ENCODE measurements at regions not wholly inside any gene's neighbourhood (a gene's known extent, or its start where the extent isn't known, plus 50 kb on each side); places are given as distances from the start of the nearest gene placed in this dataset.
"Not testable (repeated sequence)": the region's sequence is repeated elsewhere in the genome, so short reads cannot be mapped to it uniquely, and the experiment has no call there.

DNA sequence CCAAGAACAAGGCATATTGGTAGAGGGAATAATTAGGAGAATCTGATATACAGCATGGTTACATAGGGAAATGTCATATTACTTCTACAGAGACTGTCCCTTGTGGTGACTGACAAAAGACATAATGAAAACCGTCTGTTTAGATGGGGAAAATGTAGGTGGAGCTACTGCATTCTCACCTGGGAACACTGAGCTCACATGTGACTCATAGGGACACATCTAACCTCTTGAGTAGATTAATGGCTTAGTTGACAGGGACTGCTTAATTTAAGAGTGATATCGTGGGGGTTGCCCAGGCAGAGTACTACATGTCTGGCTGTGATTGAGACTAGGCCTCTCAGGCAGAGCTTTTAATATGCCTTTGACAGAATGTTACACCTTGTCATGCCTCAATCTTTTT is 235.3 kb upstream of the ZFP64 start:
- Histone ChIP-seq H3K4me1 (ENCODE audit: control insufficient read depth, insufficient read depth, low read length) (no peaks in the 10 kb centered on the region), H3K4me3 (ENCODE audit: low read length in 2 of 2) (no peak overlapping the region), H3K27me3 (ENCODE audit: control insufficient read depth in 1 of 2, insufficient read depth in 2 of 2, low read length in 2 of 2) (no peaks in the 10 kb centered on the region), H3K9ac (ENCODE audit: low read length in 2 of 2) (no peak overlapping the region), H3K9me3 (ENCODE audit: control insufficient read depth in 2 of 2, low read length in 2 of 2) (peaks cover 0 to 12% of the 10 kb centered on the region in 2 donors), H3K27ac (ENCODE audit: low read length) (no peak overlapping the region), H3K36me3 (ENCODE audit: control insufficient read depth in 2 of 2, insufficient read depth in 2 of 2, low read length in 2 of 2) (no peaks in the 10 kb centered on the region)

DNA sequence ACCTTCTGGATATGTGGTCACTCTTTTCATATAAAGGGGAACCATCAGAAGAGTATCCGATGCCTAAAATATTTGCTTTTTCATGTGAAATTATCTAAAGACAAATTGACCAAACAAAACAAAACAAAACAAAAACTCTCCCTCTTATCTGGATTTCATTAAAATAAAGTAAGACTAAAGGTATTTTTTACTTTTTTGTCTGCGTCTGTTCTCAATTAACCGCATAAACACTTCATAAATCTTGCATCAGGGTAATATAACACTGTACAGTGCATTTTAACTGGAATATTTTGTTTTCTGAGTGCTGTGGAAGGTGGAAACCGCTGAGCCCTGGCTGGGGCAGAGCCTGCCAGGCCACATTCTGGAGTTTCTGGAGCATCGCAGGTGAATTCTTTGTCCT is 234.1 kb upstream of the ZFP64 start:
- Histone ChIP-seq H3K4me3 (ENCODE audit: low read length in 2 of 2) (no peak overlapping the region), H3K36me3 (ENCODE audit: control insufficient read depth in 2 of 2, insufficient read depth in 2 of 2, low read length in 2 of 2) (no peaks in the 10 kb centered on the region), H3K27me3 (ENCODE audit: control insufficient read depth in 1 of 2, insufficient read depth in 2 of 2, low read length in 2 of 2) (no peaks in the 10 kb centered on the region), H3K27ac (ENCODE audit: low read length) (no peak overlapping the region), H3K9ac (ENCODE audit: low read length in 2 of 2) (no peak overlapping the region), H3K4me1 (ENCODE audit: control insufficient read depth, insufficient read depth, low read length) (no peaks in the 10 kb centered on the region), H3K9me3 (ENCODE audit: control insufficient read depth in 2 of 2, low read length in 2 of 2) (peaks cover 0 to 12% of the 10 kb centered on the region in 2 donors)

DNA sequence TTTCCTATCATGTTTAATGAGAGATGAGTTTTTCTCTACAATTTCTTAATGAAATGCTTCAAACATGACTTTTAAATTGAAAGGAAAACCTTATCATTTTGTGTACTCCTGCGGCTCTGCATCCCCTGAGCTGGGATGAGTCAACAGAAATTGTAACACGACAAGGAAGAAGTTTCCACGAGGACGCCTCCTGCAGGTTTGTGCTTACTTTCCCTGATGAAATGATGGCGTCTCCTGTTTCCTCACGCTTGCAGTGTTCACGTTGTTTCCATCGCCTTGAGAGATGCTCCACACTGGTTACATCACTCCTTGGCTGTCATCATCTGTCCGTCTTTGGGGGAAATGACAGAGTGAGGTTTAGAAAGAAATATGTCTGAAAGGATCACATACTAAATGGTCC is 233.7 kb upstream of the ZFP64 start:
- H3K9ac ChIP-seq (ENCODE audit: low read length in 2 of 2), result no peak overlapping the region
- no peaks in the 10 kb centered on the region for H3K4me1 ChIP-seq (ENCODE audit: control insufficient read depth, insufficient read depth, low read length)
- peaks cover 0 to 11% of the 10 kb centered on the region in 2 donors for H3K9me3 ChIP-seq (ENCODE audit: control insufficient read depth in 2 of 2, low read length in 2 of 2)
- no peak overlapping the region for H3K27ac ChIP-seq (ENCODE audit: low read length)
- no peaks in the 10 kb centered on the region for H3K36me3 ChIP-seq (ENCODE audit: control insufficient read depth in 2 of 2, insufficient read depth in 2 of 2, low read length in 2 of 2)
- no peak overlapping the region for H3K4me3 ChIP-seq (ENCODE audit: low read length in 2 of 2)
- H3K27me3 ChIP-seq (ENCODE audit: control insufficient read depth in 1 of 2, insufficient read depth in 2 of 2, low read length in 2 of 2), result no peaks in the 10 kb centered on the region

DNA sequence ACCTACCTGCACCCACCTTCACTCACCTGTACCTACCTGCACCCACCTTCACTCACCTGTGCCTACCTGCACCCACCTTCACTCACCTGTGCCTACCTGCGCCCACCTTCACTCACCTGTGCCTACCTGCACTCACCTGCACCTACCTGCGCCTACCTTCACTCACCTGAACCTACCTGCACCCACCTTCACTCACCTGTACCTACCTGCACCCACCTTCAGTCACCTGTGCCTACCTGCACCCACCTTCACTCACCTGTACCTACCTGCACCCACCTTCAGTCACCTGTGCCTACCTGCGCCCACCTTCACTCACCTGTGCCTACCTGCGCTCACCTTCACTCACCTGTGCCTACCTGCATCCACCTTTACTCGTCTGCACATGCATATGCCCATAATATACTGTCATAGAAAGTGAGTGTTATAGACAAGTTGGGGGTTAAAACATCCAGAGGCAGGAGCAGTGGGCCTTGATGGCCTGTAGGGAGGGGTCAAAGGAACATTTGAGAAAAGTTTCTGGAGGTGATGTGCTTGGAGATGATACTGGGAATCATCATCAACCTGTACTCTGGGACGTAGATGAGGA is 232.9 kb upstream of the ZFP64 start:
- H3K27me3 ChIP-seq (ENCODE audit: control insufficient read depth in 1 of 2, insufficient read depth in 2 of 2, low read length in 2 of 2); H3K4me1 ChIP-seq (ENCODE audit: control insufficient read depth, insufficient read depth, low read length); H3K36me3 ChIP-seq (ENCODE audit: control insufficient read depth in 2 of 2, insufficient read depth in 2 of 2, low read length in 2 of 2); H3K9ac ChIP-seq (ENCODE audit: low read length in 2 of 2); H3K4me3 ChIP-seq (ENCODE audit: low read length in 2 of 2); H3K27ac ChIP-seq (ENCODE audit: low read length): not testable (repeated sequence)
- H3K9me3 ChIP-seq (ENCODE audit: control insufficient read depth in 2 of 2, low read length in 2 of 2), result peaks cover 0 to 17% of the 10 kb centered on the region in 2 donors

DNA sequence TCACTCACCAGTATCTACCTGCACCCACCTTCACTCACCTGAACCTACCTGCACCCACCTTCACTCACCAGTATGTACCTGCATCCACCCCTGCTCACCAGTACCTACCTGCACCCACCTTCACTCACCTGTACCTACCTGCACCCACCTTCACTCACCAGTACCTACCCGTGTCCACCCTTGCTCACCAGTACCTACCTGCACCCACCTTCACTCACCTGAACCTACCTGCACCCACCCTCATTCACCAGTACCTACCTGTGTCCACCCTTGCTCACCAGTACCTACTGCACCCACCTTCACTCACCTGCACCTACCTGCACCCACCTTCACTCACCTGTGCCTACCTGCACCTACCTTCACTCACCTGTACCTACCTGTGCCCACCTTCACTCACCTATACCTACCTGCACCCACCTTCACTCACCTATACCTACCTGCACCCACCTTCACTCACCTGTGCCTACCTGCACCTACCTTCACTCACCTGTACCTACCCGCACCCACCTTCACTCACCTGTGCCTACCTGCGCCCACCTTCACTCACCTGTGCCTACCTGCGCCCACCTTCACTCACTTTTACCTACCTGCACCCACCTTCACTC is 232.1 kb upstream of the ZFP64 start:
- H3K4me1 ChIP-seq (ENCODE audit: control insufficient read depth, insufficient read depth, low read length); H3K27me3 ChIP-seq (ENCODE audit: control insufficient read depth in 1 of 2, insufficient read depth in 2 of 2, low read length in 2 of 2); H3K27ac ChIP-seq (ENCODE audit: low read length); H3K4me3 ChIP-seq (ENCODE audit: low read length in 2 of 2); H3K36me3 ChIP-seq (ENCODE audit: control insufficient read depth in 2 of 2, insufficient read depth in 2 of 2, low read length in 2 of 2); H3K9ac ChIP-seq (ENCODE audit: low read length in 2 of 2): not testable (repeated sequence)
- H3K9me3 ChIP-seq (ENCODE audit: control insufficient read depth in 2 of 2, low read length in 2 of 2), result peaks cover 2 to 17% of the 10 kb centered on the region in 2 donors

DNA sequence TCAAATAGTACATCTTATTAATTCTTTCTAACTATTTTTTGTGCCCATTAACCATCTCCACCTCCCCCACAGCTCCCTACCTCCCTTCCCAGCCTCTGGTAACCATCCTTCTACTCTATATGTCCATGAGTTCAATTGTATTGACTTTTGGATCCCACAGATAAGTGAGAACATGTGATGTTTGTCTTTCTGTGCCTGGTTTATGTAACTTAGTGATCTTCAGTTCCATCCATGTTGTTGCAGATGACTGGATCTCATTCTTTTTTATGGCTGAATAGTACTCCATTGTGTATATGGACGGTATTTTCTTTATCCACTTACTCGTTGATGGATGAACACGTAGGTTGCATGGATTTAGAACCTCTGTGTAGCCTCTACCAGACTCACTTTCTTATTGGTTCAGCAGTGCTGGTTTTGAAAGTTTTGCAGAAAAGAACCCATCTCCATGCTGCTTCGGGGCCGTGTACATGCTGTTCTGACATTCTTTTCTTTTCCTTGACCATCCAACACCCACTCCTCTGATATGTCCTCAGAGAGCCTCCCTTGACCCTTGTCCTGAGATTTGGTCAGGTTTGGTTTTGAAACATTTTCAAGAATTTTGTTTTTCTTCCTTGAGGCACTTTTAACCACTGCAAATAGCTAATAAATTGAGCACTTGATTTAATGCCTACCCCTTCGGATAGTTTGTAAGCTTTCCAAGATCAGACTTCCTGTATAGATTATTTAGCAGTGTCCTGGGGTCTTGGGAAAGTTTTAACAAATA is 231.2 kb upstream of the ZFP64 start:
- Histone ChIP-seq H3K9ac (ENCODE audit: low read length in 2 of 2) (no peak overlapping the region), H3K36me3 (ENCODE audit: control insufficient read depth in 2 of 2, insufficient read depth in 2 of 2, low read length in 2 of 2) (no peaks in the 10 kb centered on the region), H3K9me3 (ENCODE audit: control insufficient read depth in 2 of 2, low read length in 2 of 2) (peaks cover 2 to 17% of the 10 kb centered on the region in 2 donors), H3K27me3 (ENCODE audit: control insufficient read depth in 1 of 2, insufficient read depth in 2 of 2, low read length in 2 of 2) (no peaks in the 10 kb centered on the region), H3K4me1 (ENCODE audit: control insufficient read depth, insufficient read depth, low read length) (no peaks in the 10 kb centered on the region), H3K27ac (ENCODE audit: low read length) (no peak overlapping the region), H3K4me3 (ENCODE audit: low read length in 2 of 2) (no peak overlapping the region)

DNA sequence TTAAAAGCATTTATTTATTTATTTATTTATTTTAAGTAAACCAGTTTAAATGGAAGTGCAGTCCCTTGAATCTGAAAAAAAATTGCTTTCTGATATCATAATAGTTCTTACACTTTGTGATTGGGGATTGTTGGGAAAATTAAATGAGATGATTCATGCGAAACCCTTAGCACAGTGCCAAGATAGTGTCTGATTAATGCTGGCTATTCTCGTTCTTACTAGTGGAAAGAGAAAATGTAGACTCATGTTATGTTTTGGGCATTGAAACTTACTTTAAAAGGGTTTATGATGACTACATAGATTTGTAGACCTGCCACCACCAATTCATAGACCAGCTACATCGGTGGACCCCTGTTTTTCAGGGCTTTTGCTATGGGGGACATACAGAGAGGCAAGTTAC is 229.2 kb upstream of the ZFP64 start:
- H3K4me3 ChIP-seq (ENCODE audit: low read length in 2 of 2), result no peak overlapping the region
- no peak overlapping the region for H3K9ac ChIP-seq (ENCODE audit: low read length in 2 of 2)
- H3K27me3 ChIP-seq (ENCODE audit: control insufficient read depth in 1 of 2, insufficient read depth in 2 of 2, low read length in 2 of 2), result no peaks in the 10 kb centered on the region

DNA sequence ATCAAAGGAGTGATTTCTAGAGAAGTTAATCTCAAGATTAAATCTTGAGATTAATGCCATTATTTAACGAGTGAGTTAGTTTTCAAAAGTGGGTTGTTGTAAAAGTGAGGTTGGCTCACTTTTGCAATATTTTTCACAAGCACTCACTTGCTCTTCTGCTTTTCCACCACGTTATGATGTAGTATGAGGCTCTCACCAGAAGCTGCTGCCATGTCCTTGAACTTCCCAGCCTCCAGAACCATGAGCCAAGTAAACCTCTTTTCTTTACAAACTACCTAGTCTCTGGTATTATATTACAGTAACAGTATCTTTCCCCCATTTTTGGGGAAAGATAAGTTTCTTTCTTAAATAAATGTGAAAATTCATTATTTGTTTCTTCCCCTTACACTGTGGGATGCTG is 227.6 kb upstream of the ZFP64 start:
- Histone ChIP-seq H3K27me3 (ENCODE audit: control insufficient read depth in 1 of 2, insufficient read depth in 2 of 2, low read length in 2 of 2) (no peaks in the 10 kb centered on the region), H3K36me3 (ENCODE audit: control insufficient read depth in 2 of 2, insufficient read depth in 2 of 2, low read length in 2 of 2) (no peaks in the 10 kb centered on the region), H3K4me1 (ENCODE audit: control insufficient read depth, insufficient read depth, low read length) (no peaks in the 10 kb centered on the region), H3K4me3 (ENCODE audit: low read length in 2 of 2) (no peak overlapping the region), H3K9ac (ENCODE audit: low read length in 2 of 2) (no peak overlapping the region), H3K9me3 (ENCODE audit: control insufficient read depth in 2 of 2, low read length in 2 of 2) (peaks cover 2 to 21% of the 10 kb centered on the region in 2 donors), H3K27ac (ENCODE audit: low read length) (no peak overlapping the region)

More for the DNA sequence above, 229.2 kb upstream of the ZFP64 start:
- no peak overlapping the region for H3K27ac ChIP-seq (ENCODE audit: low read length)
- H3K4me1 ChIP-seq (ENCODE audit: control insufficient read depth, insufficient read depth, low read length), result no peaks in the 10 kb centered on the region
- no peaks in the 10 kb centered on the region for H3K36me3 ChIP-seq (ENCODE audit: control insufficient read depth in 2 of 2, insufficient read depth in 2 of 2, low read length in 2 of 2)
- peaks cover 2 to 21% of the 10 kb centered on the region in 2 donors for H3K9me3 ChIP-seq (ENCODE audit: control insufficient read depth in 2 of 2, low read length in 2 of 2)

DNA sequence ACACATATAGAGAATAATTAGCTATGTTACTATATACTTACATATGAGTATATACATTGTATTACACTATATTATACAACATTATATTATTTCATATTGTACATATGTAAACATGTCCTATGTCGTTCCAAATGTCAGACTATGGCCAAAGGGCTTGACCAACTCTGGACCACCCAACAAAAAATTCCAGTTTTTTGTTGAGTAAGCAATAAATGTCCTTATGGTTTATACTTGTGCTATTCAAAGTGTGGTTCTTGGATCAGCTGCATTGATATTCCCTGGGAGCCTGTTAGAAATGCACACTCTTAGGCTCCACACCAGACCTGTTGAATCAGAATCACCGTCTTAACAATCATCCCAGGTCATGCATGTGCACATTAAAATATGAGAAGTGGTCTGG is 225.4 kb upstream of the ZFP64 start:
- no peak overlapping the region for H3K9ac ChIP-seq (ENCODE audit: low read length in 2 of 2)
- H3K4me1 ChIP-seq (ENCODE audit: control insufficient read depth, insufficient read depth, low read length), result no peaks in the 10 kb centered on the region
- H3K4me3 ChIP-seq (ENCODE audit: low read length in 2 of 2), result no peak overlapping the region
- H3K9me3 ChIP-seq (ENCODE audit: control insufficient read depth in 2 of 2, low read length in 2 of 2), result peaks cover 2 to 12% of the 10 kb centered on the region in 2 donors
- no peaks in the 10 kb centered on the region for H3K36me3 ChIP-seq (ENCODE audit: control insufficient read depth in 2 of 2, insufficient read depth in 2 of 2, low read length in 2 of 2)
- no peak overlapping the region for H3K27ac ChIP-seq (ENCODE audit: low read length)
- H3K27me3 ChIP-seq (ENCODE audit: control insufficient read depth in 1 of 2, insufficient read depth in 2 of 2, low read length in 2 of 2), result no peaks in the 10 kb centered on the region

DNA sequence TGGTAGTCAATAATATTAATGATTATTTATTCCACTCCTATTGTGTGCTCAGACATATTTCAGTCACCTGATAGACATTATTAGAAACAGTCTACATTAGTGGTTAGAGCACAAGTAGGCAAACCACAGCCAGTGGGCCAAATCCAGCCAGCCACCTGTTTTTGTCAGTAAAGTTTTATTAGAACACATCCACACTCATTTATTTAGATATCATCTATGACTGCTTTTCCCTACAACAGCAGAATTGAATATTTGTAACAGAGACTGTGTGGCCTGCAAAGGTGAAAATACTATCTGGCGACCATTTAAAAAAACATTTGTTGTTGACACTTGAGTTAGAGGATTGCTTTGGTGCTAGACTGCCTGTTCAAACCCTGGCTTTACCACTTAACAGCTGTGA is 220.0 kb upstream of the ZFP64 start:
- Histone ChIP-seq H3K4me3 (ENCODE audit: low read length in 2 of 2) (no peak overlapping the region), H3K27me3 (ENCODE audit: control insufficient read depth in 1 of 2, insufficient read depth in 2 of 2, low read length in 2 of 2) (peaks cover 0 to 2% of the 10 kb centered on the region in 2 donors), H3K36me3 (ENCODE audit: control insufficient read depth in 2 of 2, insufficient read depth in 2 of 2, low read length in 2 of 2) (no peaks in the 10 kb centered on the region), H3K27ac (ENCODE audit: low read length) (no peak overlapping the region), H3K4me1 (ENCODE audit: control insufficient read depth, insufficient read depth, low read length) (no peaks in the 10 kb centered on the region), H3K9ac (ENCODE audit: low read length in 2 of 2) (no peak overlapping the region), H3K9me3 (ENCODE audit: control insufficient read depth in 2 of 2, low read length in 2 of 2) (peaks cover 0 to 4% of the 10 kb centered on the region in 2 donors)

DNA sequence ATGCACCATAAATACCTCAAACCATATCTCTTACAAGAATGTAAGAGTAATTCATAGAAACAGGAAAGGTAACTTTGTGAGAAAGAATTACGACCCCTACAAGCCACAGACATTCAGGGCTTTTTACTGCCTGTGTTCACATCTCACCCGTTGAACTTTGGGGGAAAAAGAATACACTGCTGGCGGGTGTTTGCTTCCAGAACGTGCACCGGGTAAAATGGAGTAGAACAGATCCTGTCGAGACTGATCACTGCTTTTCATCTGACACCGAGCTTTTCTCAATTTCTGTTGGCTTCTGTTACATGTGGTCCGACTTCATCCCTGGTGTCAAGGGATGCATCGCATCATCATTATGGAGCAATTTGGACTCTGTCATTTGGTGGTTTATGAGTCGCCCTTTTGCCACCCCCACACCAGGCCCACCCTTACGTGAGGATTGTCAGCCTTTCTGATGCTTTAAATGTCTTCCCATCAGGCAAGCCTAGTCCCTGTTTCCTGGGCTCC is 219.2 kb upstream of the ZFP64 start:
- Histone ChIP-seq H3K36me3 (ENCODE audit: control insufficient read depth in 2 of 2, insufficient read depth in 2 of 2, low read length in 2 of 2) (no peaks in the 10 kb centered on the region), H3K4me1 (ENCODE audit: control insufficient read depth, insufficient read depth, low read length) (no peaks in the 10 kb centered on the region), H3K9me3 (ENCODE audit: control insufficient read depth in 2 of 2, low read length in 2 of 2) (no peaks in the 10 kb centered on the region), H3K9ac (ENCODE audit: low read length in 2 of 2) (no peak overlapping the region), H3K27me3 (ENCODE audit: control insufficient read depth in 1 of 2, insufficient read depth in 2 of 2, low read length in 2 of 2) (peaks cover 0 to 2% of the 10 kb centered on the region in 2 donors), H3K27ac (ENCODE audit: low read length) (no peak overlapping the region), H3K4me3 (ENCODE audit: low read length in 2 of 2) (no peak overlapping the region)

All from stomach smooth muscle (tissue), 2 donors.